ENCODE measurements at regions not wholly inside any gene's neighbourhood (a gene's known extent, or its start where the extent isn't known, plus 50 kb on each side); places are given as distances from the start of the nearest gene placed in this dataset.

DNA sequence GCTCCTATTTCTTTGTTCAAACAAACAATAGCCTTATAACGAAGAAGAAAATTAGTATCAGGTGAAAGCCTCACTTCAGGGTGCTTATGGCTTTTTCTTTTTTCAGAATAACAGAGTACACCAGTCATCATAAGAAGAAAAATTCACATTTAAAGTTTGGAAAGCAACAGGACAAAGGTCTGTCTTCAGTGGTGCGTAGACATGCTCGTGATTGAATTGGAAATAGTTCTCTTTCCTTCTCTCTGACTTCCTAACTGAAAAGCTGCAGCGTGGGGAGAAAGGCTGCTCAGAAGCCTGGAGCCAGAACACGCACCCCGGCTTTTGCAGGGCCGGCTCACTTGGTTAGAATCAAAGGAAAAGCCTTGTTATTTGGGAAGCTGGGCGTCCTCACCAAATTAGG is 127.6 kb upstream of the ZNF516 start (continued):
- TF ChIP-seq, protein P1, sequence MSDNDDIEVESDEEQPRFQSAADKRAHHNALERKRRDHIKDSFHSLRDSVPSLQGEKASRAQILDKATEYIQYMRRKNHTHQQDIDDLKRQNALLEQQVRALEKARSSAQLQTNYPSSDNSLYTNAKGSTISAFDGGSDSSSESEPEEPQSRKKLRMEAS (IDR thresholded peaks at IDR 0.05) = no peak
- no peak for TF ChIP-seq BRCA1 (IDR thresholded peaks at IDR 0.05; ENCODE audit: low read depth, low read length)
- TF ChIP-seq, protein P2, sequence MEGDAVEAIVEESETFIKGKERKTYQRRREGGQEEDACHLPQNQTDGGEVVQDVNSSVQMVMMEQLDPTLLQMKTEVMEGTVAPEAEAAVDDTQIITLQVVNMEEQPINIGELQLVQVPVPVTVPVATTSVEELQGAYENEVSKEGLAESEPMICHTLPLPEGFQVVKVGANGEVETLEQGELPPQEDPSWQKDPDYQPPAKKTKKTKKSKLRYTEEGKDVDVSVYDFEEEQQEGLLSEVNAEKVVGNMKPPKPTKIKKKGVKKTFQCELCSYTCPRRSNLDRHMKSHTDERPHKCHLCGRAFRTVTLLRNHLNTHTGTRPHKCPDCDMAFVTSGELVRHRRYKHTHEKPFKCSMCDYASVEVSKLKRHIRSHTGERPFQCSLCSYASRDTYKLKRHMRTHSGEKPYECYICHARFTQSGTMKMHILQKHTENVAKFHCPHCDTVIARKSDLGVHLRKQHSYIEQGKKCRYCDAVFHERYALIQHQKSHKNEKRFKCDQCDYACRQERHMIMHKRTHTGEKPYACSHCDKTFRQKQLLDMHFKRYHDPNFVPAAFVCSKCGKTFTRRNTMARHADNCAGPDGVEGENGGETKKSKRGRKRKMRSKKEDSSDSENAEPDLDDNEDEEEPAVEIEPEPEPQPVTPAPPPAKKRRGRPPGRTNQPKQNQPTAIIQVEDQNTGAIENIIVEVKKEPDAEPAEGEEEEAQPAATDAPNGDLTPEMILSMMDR (IDR thresholded peaks at IDR 0.05; ENCODE audit: control extremely low read depth in 1 of 3, insufficient read depth in 1 of 3, low read depth in 1 of 3, low read length in 3 of 3) = no peak
- TF ChIP-seq SP1 (IDR thresholded peaks at IDR 0.05; ENCODE audit: low read depth, low read length) = no peak
- TF ChIP-seq SP2 (IDR thresholded peaks at IDR 0.05; ENCODE audit: low read length) = no peak
- no peak for TF ChIP-seq CHD2 (IDR thresholded peaks at IDR 0.05; ENCODE audit: low read length)
- TF ChIP-seq SAP30 (IDR thresholded peaks at IDR 0.05; ENCODE audit: insufficient read depth, insufficient replicate concordance, low read length) = no peak

All from H1 (cell line).